DMS53 treated with DMSO at 0.1 percent for 48 hours (cell line): ENCODE measurements at regions not wholly inside any gene's neighbourhood (a gene's known extent, or its start where the extent isn't known, plus 50 kb on each side); places are given as distances from the start of the nearest gene placed in this dataset.

Source experiments
- DNase-seq: peaks from one replicate; lab custom pipeline; 2025; ENCODE audit not compliant: unreplicated experiment; lab: John Stamatoyannopoulos, UW

- no peak for DNase-seq
Observed at GRCh38 chr14:51544471-51544870, 107.2 kb upstream of the FRMD6 start.

GRCh38 chr14:51544901-51545300 lies 106.8 kb upstream of the FRMD6 start:
- DNase-seq = no peak

GRCh38 chr14:51545396-51545795 lies 106.3 kb upstream of the FRMD6 start:
- no peak for DNase-seq

- no peak for DNase-seq
Observed at GRCh38 chr14:51546099-51546498, 105.6 kb upstream of the FRMD6 start.

GRCh38 chr14:51546603-51547258 lies 105.0 kb upstream of the FRMD6 start:
- no peak for DNase-seq

GRCh38 chr14:51547260-51547659 lies 104.5 kb upstream of the FRMD6 start:
- no peak for DNase-seq

GRCh38 chr14:51547701-51548100 lies 104.0 kb upstream of the FRMD6 start:
- DNase-seq = no peak

- no peak for DNase-seq
Observed at GRCh38 chr14:51548187-51548586, 103.5 kb upstream of the FRMD6 start.

GRCh38 chr14:51550636-51551035 lies 101.1 kb upstream of the FRMD6 start:
- DNase-seq = no peak

- no peak for DNase-seq
Observed at GRCh38 chr14:51552275-51552674, 99.4 kb upstream of the FRMD6 start.

GRCh38 chr14:51552768-51553404 lies 98.8 kb upstream of the FRMD6 start:
- peak; percentile 39 for DNase-seq

GRCh38 chr14:51554339-51554920 lies 97.3 kb upstream of the FRMD6 start:
- DNase-seq = no peak

- no peak for DNase-seq
Observed at GRCh38 chr14:51554953-51555352, 96.8 kb upstream of the FRMD6 start.

GRCh38 chr14:51561141-51561540 lies 90.6 kb upstream of the FRMD6 start:
- DNase-seq = no peak

- DNase-seq = no peak
Observed at GRCh38 chr14:51562816-51563215, 88.9 kb upstream of the FRMD6 start.

- no peak for DNase-seq
Observed at GRCh38 chr14:51563560-51563959, 88.2 kb upstream of the FRMD6 start.

- DNase-seq = no peak
Observed at GRCh38 chr14:51564460-51564859, 87.2 kb upstream of the FRMD6 start.

- no peak for DNase-seq
Observed at GRCh38 chr14:51564986-51565604, 86.6 kb upstream of the FRMD6 start.

- DNase-seq = no peak
Observed at GRCh38 chr14:51566831-51567582, 84.7 kb upstream of the FRMD6 start.

- no peak for DNase-seq
Observed at GRCh38 chr14:51568366-51568765, 83.3 kb upstream of the FRMD6 start.

- DNase-seq = no peak
Observed at GRCh38 chr14:51573607-51574006, 78.1 kb upstream of the FRMD6 start.
